ENCODE measurements at regions not wholly inside any gene's neighbourhood (a gene's known extent, or its start where the extent isn't known, plus 50 kb on each side); places are given as distances from the start of the nearest gene placed in this dataset.

GRCh38 chr4:17336524-17336961 is 175.3 kb downstream of the QDPR start:
- no peak for DNase-seq

GRCh38 chr4:17336069-17336468 is 175.8 kb downstream of the QDPR start:
- DNase-seq, result no peak

DNA sequence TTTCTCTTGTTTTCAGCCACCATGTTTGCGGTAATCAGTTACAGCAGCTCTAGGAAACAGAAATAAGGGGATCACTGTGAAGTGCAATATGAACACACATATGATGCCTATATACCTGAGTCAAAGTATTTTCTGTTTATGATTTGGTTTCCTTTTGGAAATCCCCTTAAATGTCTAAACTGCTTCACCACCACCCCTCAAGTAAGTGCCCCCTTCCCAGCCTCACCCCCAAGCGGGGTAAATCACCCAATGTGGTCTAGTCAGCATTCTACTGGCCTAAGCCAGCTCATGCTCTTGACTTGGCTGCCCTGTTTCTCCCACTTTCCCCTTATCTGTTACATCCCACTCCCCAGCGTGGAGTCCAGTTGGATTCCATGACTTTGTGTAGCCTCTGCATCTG is 176.5 kb downstream of the QDPR start:
- no peak for DNase-seq

- DNase-seq, result no peak
These were observed 179.4 kb downstream of the QDPR start for GRCh38 chr4:17332478-17332877.

DNA sequence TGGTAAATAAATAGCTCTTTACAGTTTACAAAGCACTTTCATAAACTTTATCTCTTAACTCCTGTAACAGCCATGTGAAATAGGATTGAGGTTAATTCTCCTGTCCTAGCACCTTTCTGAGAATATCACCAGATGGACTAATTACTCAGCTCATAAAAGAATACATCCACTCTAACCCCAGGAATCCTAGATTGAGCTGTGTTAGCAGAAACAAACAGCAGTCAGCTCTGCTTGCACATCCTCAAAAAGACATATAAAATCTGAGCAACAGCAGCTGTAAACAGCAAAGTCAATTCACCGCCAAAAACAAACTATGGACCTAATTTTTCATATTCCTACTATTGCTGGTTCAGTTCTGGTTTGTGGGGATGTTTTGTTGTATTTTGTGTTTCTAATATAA is 182.8 kb downstream of the QDPR start:
- no peak for DNase-seq

DNA sequence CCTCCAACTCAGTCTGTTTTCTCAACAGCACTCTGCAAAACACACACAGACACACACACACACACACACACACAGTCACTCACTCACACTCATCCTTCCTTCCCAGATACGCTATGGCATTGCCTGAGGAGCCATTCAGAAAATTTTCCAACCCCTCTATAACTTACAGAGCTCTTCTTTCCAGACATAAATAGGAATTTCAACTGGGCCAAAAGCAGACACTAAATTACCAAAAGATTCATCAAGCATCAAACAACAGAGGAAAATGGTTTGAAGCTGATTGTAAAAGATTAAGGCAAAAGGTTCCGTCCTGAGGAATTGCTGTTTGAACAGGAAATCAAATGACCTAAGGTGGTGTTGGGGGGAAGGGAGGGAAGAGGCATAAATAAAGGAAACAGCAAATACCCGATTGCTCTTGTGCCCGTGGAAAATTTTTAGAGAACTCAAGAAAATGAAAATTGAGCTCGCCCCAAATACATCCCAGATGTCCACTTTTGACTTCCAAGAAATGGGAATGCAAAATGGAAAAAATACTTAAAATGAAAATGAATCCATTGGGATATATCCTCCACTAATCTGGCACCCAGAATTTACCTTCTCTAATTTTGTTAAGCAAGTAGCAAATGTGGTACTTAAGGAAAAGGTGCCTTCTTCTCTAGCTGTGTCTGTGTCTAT is 183.6 kb downstream of the QDPR start:
- no peak for DNase-seq

DNA sequence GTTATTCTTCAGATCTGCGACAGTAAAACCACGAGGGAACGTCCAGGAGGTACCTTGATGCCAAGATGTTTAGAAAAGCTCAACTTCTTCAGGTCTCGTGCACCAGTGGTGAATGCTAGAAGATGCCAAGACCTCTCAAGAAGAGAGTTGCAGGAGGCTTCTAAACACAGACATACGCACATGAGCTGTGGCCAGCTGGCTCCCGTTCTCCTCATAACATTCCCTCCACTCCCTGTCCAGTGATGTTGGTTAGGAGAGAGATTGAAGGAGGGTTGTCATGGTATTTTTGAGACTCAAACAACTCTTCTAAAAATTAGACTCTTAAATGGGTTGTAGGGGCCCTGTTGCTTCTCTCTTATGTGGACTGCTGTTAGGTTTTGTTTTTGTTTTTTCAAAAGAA is 184.3 kb downstream of the QDPR start:
- DNase-seq, result no peak

DNA sequence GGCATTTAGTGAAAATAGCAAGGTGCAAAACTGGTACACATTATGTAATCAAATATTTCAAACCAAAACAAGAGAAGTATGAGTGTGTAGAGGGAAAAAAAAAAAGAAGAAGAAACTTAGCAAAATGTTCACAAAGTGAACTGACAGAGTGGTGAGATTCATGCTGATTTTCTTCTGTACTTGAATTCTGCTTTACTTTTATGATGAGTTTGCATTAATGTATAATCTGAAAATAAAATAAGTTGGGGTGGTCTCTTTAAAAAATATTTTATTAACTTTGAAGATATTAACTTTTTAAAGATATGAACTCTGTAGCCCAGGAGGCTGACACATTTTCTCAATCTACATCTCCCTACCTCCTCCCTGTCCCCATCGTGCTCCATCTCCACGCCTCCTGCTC is 185.1 kb downstream of the QDPR start:
- no peak for DNase-seq

DNA sequence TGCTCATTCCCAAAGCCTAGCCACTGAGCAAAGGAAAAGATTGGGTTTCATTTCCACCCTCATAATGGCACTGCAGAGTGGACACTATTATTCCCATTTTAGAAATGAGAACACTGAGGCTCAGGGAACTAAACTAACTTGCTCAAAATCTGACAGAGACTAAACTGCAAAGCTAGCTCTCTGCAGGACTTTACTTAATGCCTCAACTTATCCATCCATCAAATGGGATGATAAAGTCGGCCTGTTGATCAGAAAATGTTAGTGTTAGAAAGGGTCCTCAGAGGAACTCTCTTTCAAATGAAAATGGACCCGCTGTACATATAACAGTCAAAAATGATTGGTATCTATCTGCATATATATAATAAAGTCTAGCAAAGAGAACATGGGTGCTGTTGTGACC is 186.8 kb downstream of the QDPR start:
- DNase-seq, result no peak

DNA sequence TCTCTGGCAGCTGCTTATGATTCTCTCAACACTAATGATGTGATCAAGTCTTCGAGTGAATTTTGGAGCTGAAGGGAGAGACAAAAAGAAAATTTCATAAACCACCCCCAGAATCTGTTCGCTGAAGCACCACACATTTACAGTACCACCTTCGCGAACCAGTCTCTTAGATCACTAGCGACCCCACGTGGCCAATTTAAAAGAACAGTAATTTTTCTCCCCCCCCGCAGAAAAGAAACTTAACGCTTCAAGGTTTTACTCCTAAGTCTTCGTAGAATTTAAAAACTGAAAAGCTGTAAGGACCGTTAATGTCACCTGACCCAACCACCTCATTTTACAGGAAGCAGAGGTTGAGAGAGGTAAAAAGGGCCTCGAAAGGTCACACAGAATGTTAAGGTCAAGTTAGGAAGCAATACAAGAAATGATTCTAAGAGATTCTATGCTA is 187.5 kb downstream of the QDPR start:
- DNase-seq, result peak; percentile 14

GRCh38 chr4:17323554-17324385 is 188.1 kb downstream of the QDPR start:
- no peak for DNase-seq

DNA sequence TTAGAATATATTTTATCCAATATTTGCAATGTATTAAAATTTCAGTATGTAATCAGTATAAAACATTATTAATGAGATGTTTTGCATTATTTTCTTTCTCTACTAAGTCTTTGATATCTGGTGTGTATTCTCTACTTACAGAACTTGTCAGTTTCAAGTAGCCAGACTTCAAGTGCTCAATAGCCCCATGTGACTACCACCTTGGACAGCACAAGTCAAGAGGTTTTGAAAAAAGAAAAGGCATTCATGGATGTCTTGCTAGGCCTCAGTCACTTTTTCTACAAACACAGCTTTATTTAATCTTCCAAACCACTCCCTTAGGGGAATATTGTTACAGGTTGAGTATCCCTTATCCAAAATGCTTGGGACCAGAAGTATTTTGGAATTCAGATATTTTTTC is 189.4 kb downstream of the QDPR start:
- DNase-seq, result no peak

- DNase-seq, result no peak
These were observed 191.8 kb downstream of the QDPR start for GRCh38 chr4:17320046-17320445.

DNA sequence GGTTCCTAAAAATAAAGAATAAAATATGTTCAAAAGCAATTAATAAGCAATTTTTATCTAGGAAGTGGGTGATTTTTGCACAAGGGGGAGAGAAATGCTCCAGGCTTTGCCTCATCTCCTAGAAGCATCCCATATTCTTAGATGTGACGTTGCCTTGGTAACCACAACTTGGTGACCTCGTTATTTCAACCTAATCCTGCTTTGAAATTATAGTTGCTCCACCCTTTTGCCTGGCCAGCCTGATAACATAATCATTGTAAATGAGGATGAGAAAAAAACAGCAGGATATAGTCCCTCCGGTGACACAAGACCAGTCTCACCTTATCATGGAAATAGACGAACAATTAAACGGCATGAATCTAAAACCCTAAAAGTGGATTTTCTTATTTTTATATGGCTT is 194.4 kb downstream of the QDPR start:
- no peak for DNase-seq

GRCh38 chr4:17316566-17316965 is 195.3 kb downstream of the QDPR start:
- no peak for DNase-seq

GRCh38 chr4:17315459-17315858 is 196.4 kb downstream of the QDPR start:
- no peak for DNase-seq

GRCh38 chr4:17313194-17313593 is 198.7 kb downstream of the QDPR start:
- DNase-seq, result no peak

DNA sequence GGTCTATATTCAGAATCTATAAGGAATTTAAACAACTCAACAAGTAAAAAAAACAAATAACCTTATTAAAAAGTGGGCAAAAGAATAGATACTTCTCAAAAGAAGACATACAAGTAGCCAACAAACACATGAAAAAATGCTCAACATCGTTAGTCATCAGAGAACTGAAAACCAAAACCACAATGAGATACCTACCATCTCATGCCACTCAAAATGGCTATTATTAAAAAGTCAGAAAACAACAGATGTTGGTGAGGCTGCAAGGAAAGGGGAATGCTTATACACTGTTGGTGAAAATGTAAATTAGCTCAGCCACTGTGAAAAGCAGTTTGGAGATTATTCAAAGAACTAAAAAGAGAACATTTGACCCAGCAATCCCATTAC is 201.6 kb downstream of the QDPR start:
- DNase-seq, result no peak

DNA sequence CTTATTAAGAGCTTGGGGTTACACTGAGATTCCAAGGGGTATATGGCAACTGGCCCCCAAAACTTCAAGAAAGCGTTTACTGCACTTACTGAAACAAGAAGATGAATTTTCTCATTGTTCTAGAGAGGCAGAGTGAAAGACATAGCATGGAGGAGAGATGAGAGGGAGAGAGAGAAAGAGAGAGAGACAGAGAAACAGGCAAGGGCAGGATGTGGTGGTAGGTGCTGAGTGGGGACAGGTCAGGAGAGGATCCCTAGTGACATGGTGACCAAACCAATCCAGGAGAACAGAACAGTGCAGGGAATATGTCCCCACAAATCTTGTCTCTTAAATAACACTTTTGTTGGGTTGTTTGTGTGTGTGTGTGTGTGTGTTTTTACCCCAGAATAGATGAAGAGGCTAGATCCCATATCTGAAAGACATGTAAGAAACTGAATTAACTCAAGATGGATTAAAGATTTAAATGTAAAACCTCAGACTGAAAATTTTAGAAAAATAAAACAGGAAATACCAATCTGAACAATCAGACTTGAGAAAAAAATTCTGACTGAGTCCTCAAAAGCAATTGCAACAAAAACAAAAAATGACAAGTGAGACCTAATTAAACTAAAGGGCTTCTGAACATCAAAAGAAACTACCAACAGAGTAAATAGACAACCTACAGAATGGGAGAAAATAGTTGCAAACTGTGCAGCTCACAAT is 202.2 kb downstream of the QDPR start:
- DNase-seq, result no peak

DNA sequence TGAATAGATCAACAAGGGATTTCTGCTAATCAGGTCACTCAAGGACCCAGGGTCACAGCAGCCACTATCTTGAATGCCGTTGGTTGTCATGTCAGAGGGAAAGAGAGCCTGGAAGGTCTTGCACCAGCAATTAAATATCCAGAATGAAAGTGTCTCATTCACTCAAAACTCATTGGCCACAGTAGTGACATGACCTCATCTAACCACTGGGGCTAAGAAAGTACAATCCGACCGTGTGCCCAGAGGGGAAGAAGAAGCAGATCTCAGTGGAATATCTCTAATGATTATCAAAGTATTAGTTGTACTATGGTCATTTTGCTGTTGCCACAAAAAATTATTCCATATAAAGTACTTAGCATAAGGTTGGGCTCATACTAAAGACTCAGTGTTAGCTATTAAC is 210.0 kb downstream of the QDPR start:
- DNase-seq, result no peak

- DNase-seq, result no peak
These were observed 210.6 kb downstream of the QDPR start for GRCh38 chr4:17301266-17301665.

GRCh38 chr4:17296921-17297890 is 214.7 kb downstream of the QDPR start:
- DNase-seq, result no peak

GRCh38 chr4:17293901-17294300 is 218.0 kb downstream of the QDPR start:
- no peak for DNase-seq
